ENCODE measurements at regions not wholly inside any gene's neighbourhood (a gene's known extent, or its start where the extent isn't known, plus 50 kb on each side); places are given as distances from the start of the nearest gene placed in this dataset.

DNA sequence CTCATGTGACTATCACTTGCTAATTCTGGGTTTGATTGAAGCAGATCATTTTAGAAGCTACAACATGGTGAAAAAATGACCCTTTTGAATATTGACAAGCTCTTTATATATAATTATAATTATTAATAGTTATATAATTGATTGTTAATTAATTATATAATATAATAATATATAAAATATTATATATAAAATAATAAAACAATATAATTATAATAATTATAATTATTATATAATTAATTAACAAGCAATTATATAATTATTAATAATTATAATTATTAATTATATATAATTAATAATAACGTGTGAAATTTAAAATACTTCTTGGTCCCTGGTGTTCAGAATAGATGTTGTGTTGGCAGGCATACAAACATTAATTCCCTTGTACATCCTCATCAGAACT is 404.1 kb upstream of the CDH19 start:
- ATAC-seq (no peak), DNase-seq (no peak)
- no peaks in the 10 kb centered on the region for H3K27me3 ChIP-seq
- H3K4me1 ChIP-seq, result no peaks in the 10 kb centered on the region
- intact Hi-C loops (cut with DNase I), result no loop called here
- 79 to 88% methylated on average over 1 of the region's 1 CpG for WGBS, 2 donors
- H3K27ac ChIP-seq, result no peak overlapping the region
- H3K4me3 ChIP-seq, result no peak overlapping the region
- no peaks in the 10 kb centered on the region for H3K9me3 ChIP-seq
- no peaks in the 10 kb centered on the region for H3K36me3 ChIP-seq
- TF ChIP-seq, protein P1, sequence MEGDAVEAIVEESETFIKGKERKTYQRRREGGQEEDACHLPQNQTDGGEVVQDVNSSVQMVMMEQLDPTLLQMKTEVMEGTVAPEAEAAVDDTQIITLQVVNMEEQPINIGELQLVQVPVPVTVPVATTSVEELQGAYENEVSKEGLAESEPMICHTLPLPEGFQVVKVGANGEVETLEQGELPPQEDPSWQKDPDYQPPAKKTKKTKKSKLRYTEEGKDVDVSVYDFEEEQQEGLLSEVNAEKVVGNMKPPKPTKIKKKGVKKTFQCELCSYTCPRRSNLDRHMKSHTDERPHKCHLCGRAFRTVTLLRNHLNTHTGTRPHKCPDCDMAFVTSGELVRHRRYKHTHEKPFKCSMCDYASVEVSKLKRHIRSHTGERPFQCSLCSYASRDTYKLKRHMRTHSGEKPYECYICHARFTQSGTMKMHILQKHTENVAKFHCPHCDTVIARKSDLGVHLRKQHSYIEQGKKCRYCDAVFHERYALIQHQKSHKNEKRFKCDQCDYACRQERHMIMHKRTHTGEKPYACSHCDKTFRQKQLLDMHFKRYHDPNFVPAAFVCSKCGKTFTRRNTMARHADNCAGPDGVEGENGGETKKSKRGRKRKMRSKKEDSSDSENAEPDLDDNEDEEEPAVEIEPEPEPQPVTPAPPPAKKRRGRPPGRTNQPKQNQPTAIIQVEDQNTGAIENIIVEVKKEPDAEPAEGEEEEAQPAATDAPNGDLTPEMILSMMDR (IDR thresholded peaks at IDR 0.05), result no peak

DNA sequence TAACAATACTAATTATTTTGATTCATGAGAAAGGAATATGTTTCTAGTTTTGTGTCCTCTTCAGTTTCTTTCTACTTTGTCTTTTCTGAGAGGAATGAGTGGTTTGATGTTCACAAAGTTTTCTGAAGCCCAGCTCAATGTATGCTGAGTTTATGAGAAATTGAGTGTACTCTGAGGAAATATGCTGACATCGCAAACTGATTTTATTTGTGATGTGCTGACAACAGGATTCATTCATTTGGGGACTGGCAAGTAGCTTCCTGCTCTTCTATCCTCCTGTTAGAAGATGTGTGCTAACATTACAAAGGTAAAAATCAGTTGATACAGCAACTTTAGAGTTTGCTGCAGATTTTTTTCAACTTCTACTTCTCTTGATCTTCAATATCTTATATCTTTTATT is 403.2 kb upstream of the CDH19 start:
- H3K36me3 ChIP-seq, result no peaks in the 10 kb centered on the region
- H3K27ac ChIP-seq, result no peak overlapping the region
- no peaks in the 10 kb centered on the region for H3K4me1 ChIP-seq
- intact Hi-C loops (cut with DNase I), result no loop called here
- no peak overlapping the region for H3K4me3 ChIP-seq
- DNase-seq, result no peak
- TF ChIP-seq, protein P1 (IDR thresholded peaks at IDR 0.05), result no peak
- no peaks in the 10 kb centered on the region for H3K9me3 ChIP-seq
- no peaks in the 10 kb centered on the region for H3K27me3 ChIP-seq
- no peak for ATAC-seq
- WGBS, 2 donors, result 87 to 91% methylated on average over 1 of the region's 1 CpG

DNA sequence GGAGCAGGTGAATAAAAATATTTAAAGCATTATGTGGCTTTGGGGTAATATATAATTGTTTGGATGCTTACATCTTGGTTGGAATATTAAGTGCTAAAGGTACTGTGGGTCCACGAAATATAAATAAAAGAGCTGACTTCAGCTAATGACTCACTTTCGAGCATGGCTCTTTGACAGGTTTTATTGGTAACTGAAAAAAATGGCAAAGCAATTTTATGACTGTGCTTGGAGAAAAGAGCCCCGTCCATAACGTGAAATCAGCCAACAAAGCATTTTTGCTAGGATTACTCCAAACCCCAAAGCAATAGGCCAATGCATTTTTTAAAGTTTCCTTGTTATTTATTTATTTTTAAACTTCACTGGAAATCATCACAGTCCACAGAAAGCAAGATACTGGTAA is 397.2 kb upstream of the CDH19 start:
- intact Hi-C loops (cut with DNase I), result no loop called here
- Histone ChIP-seq H3K4me1 (no peaks in the 10 kb centered on the region), H3K27me3 (no peaks in the 10 kb centered on the region), H3K9me3 (no peaks in the 10 kb centered on the region), H3K27ac (no peak overlapping the region), H3K4me3 (no peak overlapping the region), H3K36me3 (no peaks in the 10 kb centered on the region)
- ATAC-seq (no peak), DNase-seq (no peak)
- TF ChIP-seq, protein P1 (IDR thresholded peaks at IDR 0.05), result no peak
- WGBS, 2 donors, result 71 to 76% methylated on average over 4 of the region's 4 CpGs

DNA sequence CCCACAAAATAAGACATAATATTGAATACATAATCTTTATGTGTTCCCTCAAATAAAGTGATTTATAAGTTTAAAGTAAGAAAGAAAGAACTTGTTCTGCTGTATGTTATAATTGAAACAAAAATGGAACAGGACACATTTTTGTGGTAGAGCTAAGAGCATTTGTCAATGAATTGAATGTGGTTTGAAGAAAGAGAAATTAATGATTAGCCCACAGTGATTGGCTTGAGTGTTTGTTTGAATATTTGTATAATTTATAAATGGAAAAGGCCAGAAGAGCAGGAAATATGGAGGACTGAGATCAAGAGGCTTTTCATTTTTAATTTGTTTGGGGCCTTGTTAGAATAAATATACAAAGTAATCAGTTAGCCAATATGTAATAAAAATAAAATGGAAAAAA is 395.1 kb upstream of the CDH19 start:
- no peaks in the 10 kb centered on the region for H3K4me1 ChIP-seq
- H3K9me3 ChIP-seq, result no peaks in the 10 kb centered on the region
- H3K27me3 ChIP-seq, result no peaks in the 10 kb centered on the region
- TF ChIP-seq, protein P1 (IDR thresholded peaks at IDR 0.05), result no peak
- no peak overlapping the region for H3K4me3 ChIP-seq
- ATAC-seq (no peak), DNase-seq (no peak)
- H3K27ac ChIP-seq, result no peak overlapping the region
- intact Hi-C loops (cut with DNase I), result no loop called here
- no peaks in the 10 kb centered on the region for H3K36me3 ChIP-seq

DNA sequence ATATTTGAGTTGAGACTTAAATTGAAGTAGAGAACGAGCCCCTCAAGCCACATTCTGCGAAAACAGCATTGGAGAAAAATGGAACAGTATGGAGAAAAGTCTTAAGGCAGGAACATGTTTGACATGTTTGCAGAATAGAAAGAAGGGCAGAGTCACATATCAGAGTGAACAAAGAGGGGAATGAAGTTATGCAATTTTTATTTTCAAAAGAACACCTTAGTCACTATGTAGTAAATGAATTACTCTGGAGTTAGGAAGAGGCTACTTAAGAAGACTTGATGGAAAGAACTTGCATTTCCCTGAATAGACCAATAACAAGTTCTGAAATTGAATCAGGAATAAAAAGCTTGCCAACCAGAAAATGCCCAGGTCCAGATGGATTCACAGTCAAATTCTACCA is 391.4 kb upstream of the CDH19 start:
- no peaks in the 10 kb centered on the region for H3K36me3 ChIP-seq
- H3K27ac ChIP-seq, result no peak overlapping the region
- intact Hi-C loops (cut with DNase I), result no loop called here
- WGBS, 2 donors, result 83% methylated on average over 2 of the region's 2 CpGs
- DNase-seq, result no peak
- H3K9me3 ChIP-seq, result peaks cover 0 to 6% (median 0%) of the 10 kb centered on the region in 11 donors
- H3K4me3 ChIP-seq, result no peak overlapping the region
- H3K27me3 ChIP-seq, result no peaks in the 10 kb centered on the region
- no peak for ATAC-seq
- TF ChIP-seq, protein P1 (IDR thresholded peaks at IDR 0.05), result no peak
- no peaks in the 10 kb centered on the region for H3K4me1 ChIP-seq

Data from heart right ventricle (tissue), 16 donors.